ENCODE measurements at regions not wholly inside any gene's neighbourhood (a gene's known extent, or its start where the extent isn't known, plus 50 kb on each side); places are given as distances from the start of the nearest gene placed in this dataset.

- H3K27me3 Mint-ChIP-seq (ENCODE audit: low read depth), result no peaks in the 10 kb centered on the region
- H3K4me3 Mint-ChIP-seq, result no peak overlapping the region
- no peaks in the 10 kb centered on the region for H3K4me1 Mint-ChIP-seq
- no peak for DNase-seq (ENCODE audit: low spot score in 2 of 2, unreplicated experiment in 2 of 2)
- no peak for TF ChIP-seq CTCF (IDR thresholded peaks at IDR 0.05; ENCODE audit: unreplicated experiment)
- no peaks in the 10 kb centered on the region for H3K9me3 Mint-ChIP-seq
- H3K36me3 Mint-ChIP-seq, result no peaks in the 10 kb centered on the region
- no peak overlapping the region for H3K27ac Mint-ChIP-seq
Observed at GRCh38 chr1:157412308-157412707, 140.0 kb downstream of the FCRL5 start.

GRCh38 chr1:157411769-157412168 lies 140.5 kb downstream of the FCRL5 start:
- Mint-ChIP-seq H3K36me3 (no peaks in the 10 kb centered on the region), H3K9me3 (no peaks in the 10 kb centered on the region), H3K4me3 (no peak overlapping the region), H3K27ac (no peak overlapping the region), H3K4me1 (no peaks in the 10 kb centered on the region), H3K27me3 (ENCODE audit: low read depth) (no peaks in the 10 kb centered on the region)
- no peak for DNase-seq (ENCODE audit: low spot score in 2 of 2, unreplicated experiment in 2 of 2)
- no peak for TF ChIP-seq CTCF (IDR thresholded peaks at IDR 0.05; ENCODE audit: unreplicated experiment)

- H3K27me3 Mint-ChIP-seq (ENCODE audit: low read depth), result no peaks in the 10 kb centered on the region
- H3K4me3 Mint-ChIP-seq, result no peak overlapping the region
- no peaks in the 10 kb centered on the region for H3K9me3 Mint-ChIP-seq
- no peak overlapping the region for H3K27ac Mint-ChIP-seq
- H3K36me3 Mint-ChIP-seq, result no peaks in the 10 kb centered on the region
- TF ChIP-seq CTCF (IDR thresholded peaks at IDR 0.05; ENCODE audit: unreplicated experiment), result no peak
- no peak for DNase-seq (ENCODE audit: low spot score in 2 of 2, unreplicated experiment in 2 of 2)
- no peaks in the 10 kb centered on the region for H3K4me1 Mint-ChIP-seq
Observed at GRCh38 chr1:157411064-157411463, 141.3 kb downstream of the FCRL5 start.

- H3K27me3 Mint-ChIP-seq (ENCODE audit: low read depth), result no peaks in the 10 kb centered on the region
- H3K36me3 Mint-ChIP-seq, result no peaks in the 10 kb centered on the region
- no peaks in the 10 kb centered on the region for H3K9me3 Mint-ChIP-seq
- DNase-seq (ENCODE audit: low spot score in 2 of 2, unreplicated experiment in 2 of 2), result no peak
- no peak for TF ChIP-seq CTCF (IDR thresholded peaks at IDR 0.05; ENCODE audit: unreplicated experiment)
- no peaks in the 10 kb centered on the region for H3K4me1 Mint-ChIP-seq
- H3K4me3 Mint-ChIP-seq, result no peak overlapping the region
- H3K27ac Mint-ChIP-seq, result peak overlapping the region; percentile 7
Observed at GRCh38 chr1:157410457-157410856, 141.9 kb downstream of the FCRL5 start.

- Mint-ChIP-seq H3K4me1 (no peaks in the 10 kb centered on the region), H3K36me3 (no peaks in the 10 kb centered on the region), H3K27ac (no peak overlapping the region), H3K4me3 (no peak overlapping the region), H3K27me3 (ENCODE audit: low read depth) (no peaks in the 10 kb centered on the region), H3K9me3 (no peaks in the 10 kb centered on the region)
- TF ChIP-seq CTCF (IDR thresholded peaks at IDR 0.05; ENCODE audit: unreplicated experiment), result no peak
- no peak for DNase-seq (ENCODE audit: low spot score in 2 of 2, unreplicated experiment in 2 of 2)
Observed at GRCh38 chr1:157409927-157410326, 142.4 kb downstream of the FCRL5 start.

GRCh38 chr1:157407917-157408525 lies 144.3 kb downstream of the FCRL5 start:
- H3K27me3 Mint-ChIP-seq (ENCODE audit: low read depth), result no peaks in the 10 kb centered on the region
- DNase-seq (ENCODE audit: low spot score in 2 of 2, unreplicated experiment in 2 of 2), result no peak
- H3K4me1 Mint-ChIP-seq, result peaks cover 3% of the 10 kb centered on the region
- no peak for TF ChIP-seq CTCF (IDR thresholded peaks at IDR 0.05; ENCODE audit: unreplicated experiment)
- H3K27ac Mint-ChIP-seq, result no peak overlapping the region
- H3K36me3 Mint-ChIP-seq, result no peaks in the 10 kb centered on the region
- no peaks in the 10 kb centered on the region for H3K9me3 Mint-ChIP-seq
- no peak overlapping the region for H3K4me3 Mint-ChIP-seq
